GM18498 (cell line): ENCODE measurements at regions not wholly inside any gene's neighbourhood (a gene's known extent, or its start where the extent isn't known, plus 50 kb on each side); places are given as distances from the start of the nearest gene placed in this dataset.

Experiments used
- ATAC-seq: cut with Tn5 transposase; IDR thresholded peaks from one replicate; pipeline ENCODE4 v1.9.1; 2021; ENCODE audit warnings: mild to moderate bottlenecking, moderate library complexity; ENCODE audit not compliant: unreplicated experiment

- no peak for ATAC-seq
Observed at GRCh38 chr7:41878309-41879295, 175.7 kb upstream of the INHBA start.

- ATAC-seq, result no peak
Observed at GRCh38 chr7:41877118-41877517, 174.2 kb upstream of the INHBA start.

- ATAC-seq, result no peak
Observed at GRCh38 chr7:41875513-41875912, 172.6 kb upstream of the INHBA start.

- ATAC-seq, result no peak
Observed at GRCh38 chr7:41874201-41874785, 171.4 kb upstream of the INHBA start.

- no peak for ATAC-seq
Observed at GRCh38 chr7:41873741-41874140, 170.9 kb upstream of the INHBA start.

GRCh38 chr7:41872966-41873365 is 170.1 kb upstream of the INHBA start:
- ATAC-seq, result no peak

- peak; percentile 65 for ATAC-seq
Observed at GRCh38 chr7:41870461-41871138, 167.7 kb upstream of the INHBA start.

- peak; percentile 41 for ATAC-seq
Observed at GRCh38 chr7:41869997-41870396, 167.1 kb upstream of the INHBA start.

GRCh38 chr7:41869596-41869995 is 166.7 kb upstream of the INHBA start:
- ATAC-seq, result no peak

- ATAC-seq, result no peak
Observed at GRCh38 chr7:41869091-41869490, 166.2 kb upstream of the INHBA start.

- no peak for ATAC-seq
Observed at GRCh38 chr7:41867639-41868280, 164.9 kb upstream of the INHBA start.

GRCh38 chr7:41862261-41862660 is 159.4 kb upstream of the INHBA start:
- ATAC-seq, result no peak

GRCh38 chr7:41861642-41862041 is 158.8 kb upstream of the INHBA start:
- no peak for ATAC-seq

- no peak for ATAC-seq
Observed at GRCh38 chr7:41858201-41858600, 155.3 kb upstream of the INHBA start.

- no peak for ATAC-seq
Observed at GRCh38 chr7:41855798-41856197, 152.9 kb upstream of the INHBA start.

- no peak for ATAC-seq
Observed at GRCh38 chr7:41847606-41848005, 144.7 kb upstream of the INHBA start.

- ATAC-seq, result no peak
Observed at GRCh38 chr7:41847151-41847550, 144.3 kb upstream of the INHBA start.

GRCh38 chr7:41842956-41843355 is 140.1 kb upstream of the INHBA start:
- no peak for ATAC-seq

GRCh38 chr7:41837916-41838315 is 135.0 kb upstream of the INHBA start:
- no peak for ATAC-seq

- ATAC-seq, result no peak
Observed at GRCh38 chr7:41835976-41836530, 133.2 kb upstream of the INHBA start.
